ENCODE measurements at regions not wholly inside any gene's neighbourhood (a gene's known extent, or its start where the extent isn't known, plus 50 kb on each side); places are given as distances from the start of the nearest gene placed in this dataset.

DNA sequence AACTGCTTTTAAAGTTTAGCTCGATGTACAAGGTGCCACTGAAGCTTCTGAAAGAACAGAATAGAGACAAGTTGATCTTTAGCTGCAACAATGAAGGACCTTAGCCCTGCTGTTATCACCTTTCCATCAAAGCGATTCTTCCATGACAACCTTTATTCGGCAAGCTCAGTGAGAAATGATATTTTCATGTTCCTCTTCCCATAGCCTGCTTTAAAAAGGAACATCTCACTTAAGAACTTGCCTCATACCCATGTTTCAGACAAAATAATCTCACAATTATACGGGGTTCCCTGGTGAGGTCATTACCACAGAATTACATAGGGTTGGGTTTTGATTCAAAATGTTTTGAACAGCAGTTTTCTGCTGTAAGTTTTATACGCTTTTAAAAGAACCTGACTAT is 264.2 kb downstream of the THBS2 start:
- intact Hi-C loops (cut with micrococcal nuclease) (no loop called here), in situ Hi-C loops (cut with MboI; ENCODE audit: low sequenced_read_pairs) (no loop called here), dilution Hi-C loops (cut with HindIII; ENCODE audit: low sequenced_read_pairs, unreplicated experiment) (no loop called here)
- ChIA-PET CTCF (no interaction called here), POLR2A (ENCODE audit: unreplicated experiment) (no interaction called here)
- H3K4me2 ChIP-seq (ENCODE audit: low read depth, low read length), result no peak overlapping the region
- DNase-seq (no peak), ATAC-seq (ENCODE audit: low read depth) (no peak)
- no peaks in the 10 kb centered on the region for H3K9me3 ChIP-seq (ENCODE audit: control insufficient read depth, insufficient read depth, low read length)
- no peak overlapping the region for H2BK120ac ChIP-seq (ENCODE audit: low read depth, low read length)
- no peak overlapping the region for H2BK20ac ChIP-seq (ENCODE audit: low read depth, low read length)
- no peak overlapping the region for H2BK5ac ChIP-seq (ENCODE audit: low read depth, low read length, poor library complexity, severe bottlenecking)
- H3K23ac ChIP-seq (ENCODE audit: low read depth, low read length), result no peak overlapping the region
- no peaks in the 10 kb centered on the region for H3K79me1 ChIP-seq (ENCODE audit: low read depth in 1 of 2, low read length in 2 of 2)
- no peaks in the 10 kb centered on the region for H4K20me1 ChIP-seq (ENCODE audit: insufficient read depth, low read length)
- no peaks in the 10 kb centered on the region for H3K4me1 ChIP-seq (ENCODE audit: control insufficient read depth, insufficient read depth, low read length)
- no peak overlapping the region for H3K9ac ChIP-seq (ENCODE audit: low read depth, low read length)
- no peak overlapping the region for H3K4ac ChIP-seq (ENCODE audit: low read depth, low read length)
- BruUV-seq (replicated peaks), result no TSS peak
- no peak overlapping the region for H2AK9ac ChIP-seq (replicated peaks; ENCODE audit: low read depth, low read length, poor library complexity)
- no peak overlapping the region for H2BK15ac ChIP-seq (ENCODE audit: low read depth, low read length)
- H3K4me3 ChIP-seq (ENCODE audit: insufficient read depth, low read depth, low read length), result no peak overlapping the region
- no peaks in the 10 kb centered on the region for H3K36me3 ChIP-seq (ENCODE audit: control insufficient read depth, insufficient read depth, low read length)
- 21% methylated on average over 2 of the region's 5 CpGs; no CpG with 5 or more reads in 1 of the 2 experiments for WGBS, 2 experiments (ENCODE audit: extremely low coverage in 2 of 2, insufficient read length in 1 of 2)
- no peak overlapping the region for H4K91ac ChIP-seq (ENCODE audit: insufficient read depth, low read depth, low read length)
- no peak overlapping the region for H3K14ac ChIP-seq (replicated peaks; ENCODE audit: low read depth, low read length)
- H3K27me3 ChIP-seq (ENCODE audit: control insufficient read depth, insufficient read depth, low read length), result no peaks in the 10 kb centered on the region
- no peak overlapping the region for H3K27ac ChIP-seq (ENCODE audit: insufficient read depth, low read length)
- H2AK5ac ChIP-seq (ENCODE audit: low read depth, low read length), result no peak overlapping the region
- H3K18ac ChIP-seq (ENCODE audit: low read depth, low read length), result no peak overlapping the region
- TF ChIP-seq RCOR1 (IDR thresholded peaks at IDR 0.05; ENCODE audit: insufficient replicate concordance, low read length) (no peak), BHLHE40 (IDR thresholded peaks at IDR 0.05; ENCODE audit: low read depth, low read length) (no peak), RAD21 (IDR thresholded peaks at IDR 0.05; ENCODE audit: low read length) (no peak), MXI1 (IDR thresholded peaks at IDR 0.05; ENCODE audit: borderline replicate concordance, low read depth, low read length) (no peak), SMC3 (IDR thresholded peaks at IDR 0.05; ENCODE audit: low read depth, low read length) (no peak), POLR2A (IDR thresholded peaks at IDR 0.05; ENCODE audit: low read depth, low read length) (no peak), RFX5 (IDR thresholded peaks at IDR 0.05; ENCODE audit: low read depth, low read length) (no peak), NFE2L2 (IDR thresholded peaks at IDR 0.05; ENCODE audit: low read depth, low read length) (no peak), FOS (IDR thresholded peaks at IDR 0.05; ENCODE audit: low read depth, low read length) (no peak), CHD1 (IDR thresholded peaks at IDR 0.05; ENCODE audit: low read depth, low read length) (no peak), MAZ (IDR thresholded peaks at IDR 0.05; ENCODE audit: borderline replicate concordance, low read depth, low read length) (no peak), CEBPB (IDR thresholded peaks at IDR 0.05; ENCODE audit: low read depth, low read length) (no peak), MAFK (IDR thresholded peaks at IDR 0.05; ENCODE audit: low read depth, low read length) (no peak)
- TF ChIP-seq, protein P1, sequence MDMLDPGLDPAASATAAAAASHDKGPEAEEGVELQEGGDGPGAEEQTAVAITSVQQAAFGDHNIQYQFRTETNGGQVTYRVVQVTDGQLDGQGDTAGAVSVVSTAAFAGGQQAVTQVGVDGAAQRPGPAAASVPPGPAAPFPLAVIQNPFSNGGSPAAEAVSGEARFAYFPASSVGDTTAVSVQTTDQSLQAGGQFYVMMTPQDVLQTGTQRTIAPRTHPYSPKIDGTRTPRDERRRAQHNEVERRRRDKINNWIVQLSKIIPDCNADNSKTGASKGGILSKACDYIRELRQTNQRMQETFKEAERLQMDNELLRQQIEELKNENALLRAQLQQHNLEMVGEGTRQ (IDR thresholded peaks at IDR 0.05; ENCODE audit: low read depth, low read length), result no peak
- TF ChIP-seq, protein P2, sequence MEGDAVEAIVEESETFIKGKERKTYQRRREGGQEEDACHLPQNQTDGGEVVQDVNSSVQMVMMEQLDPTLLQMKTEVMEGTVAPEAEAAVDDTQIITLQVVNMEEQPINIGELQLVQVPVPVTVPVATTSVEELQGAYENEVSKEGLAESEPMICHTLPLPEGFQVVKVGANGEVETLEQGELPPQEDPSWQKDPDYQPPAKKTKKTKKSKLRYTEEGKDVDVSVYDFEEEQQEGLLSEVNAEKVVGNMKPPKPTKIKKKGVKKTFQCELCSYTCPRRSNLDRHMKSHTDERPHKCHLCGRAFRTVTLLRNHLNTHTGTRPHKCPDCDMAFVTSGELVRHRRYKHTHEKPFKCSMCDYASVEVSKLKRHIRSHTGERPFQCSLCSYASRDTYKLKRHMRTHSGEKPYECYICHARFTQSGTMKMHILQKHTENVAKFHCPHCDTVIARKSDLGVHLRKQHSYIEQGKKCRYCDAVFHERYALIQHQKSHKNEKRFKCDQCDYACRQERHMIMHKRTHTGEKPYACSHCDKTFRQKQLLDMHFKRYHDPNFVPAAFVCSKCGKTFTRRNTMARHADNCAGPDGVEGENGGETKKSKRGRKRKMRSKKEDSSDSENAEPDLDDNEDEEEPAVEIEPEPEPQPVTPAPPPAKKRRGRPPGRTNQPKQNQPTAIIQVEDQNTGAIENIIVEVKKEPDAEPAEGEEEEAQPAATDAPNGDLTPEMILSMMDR (conservative IDR thresholded peaks at IDR 0.05; ENCODE audit: low read depth, low read length), result no peak
- TF ChIP-seq, protein P3, sequence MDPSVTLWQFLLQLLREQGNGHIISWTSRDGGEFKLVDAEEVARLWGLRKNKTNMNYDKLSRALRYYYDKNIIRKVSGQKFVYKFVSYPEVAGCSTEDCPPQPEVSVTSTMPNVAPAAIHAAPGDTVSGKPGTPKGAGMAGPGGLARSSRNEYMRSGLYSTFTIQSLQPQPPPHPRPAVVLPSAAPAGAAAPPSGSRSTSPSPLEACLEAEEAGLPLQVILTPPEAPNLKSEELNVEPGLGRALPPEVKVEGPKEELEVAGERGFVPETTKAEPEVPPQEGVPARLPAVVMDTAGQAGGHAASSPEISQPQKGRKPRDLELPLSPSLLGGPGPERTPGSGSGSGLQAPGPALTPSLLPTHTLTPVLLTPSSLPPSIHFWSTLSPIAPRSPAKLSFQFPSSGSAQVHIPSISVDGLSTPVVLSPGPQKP (IDR thresholded peaks at IDR 0.05; ENCODE audit: borderline replicate concordance, low read depth, low read length), result no peak
- H3K56ac ChIP-seq (ENCODE audit: extremely low read depth, insufficient read depth, low read length), result no peak overlapping the region
- H4K5ac ChIP-seq (ENCODE audit: low read depth, low read length), result no peak overlapping the region
- no peaks in the 10 kb centered on the region for H3K9me1 ChIP-seq (ENCODE audit: insufficient read depth, low read length)
- no peak overlapping the region for H4K8ac ChIP-seq (ENCODE audit: low read depth in 2 of 2, low read length in 2 of 2)
- H2AFZ ChIP-seq (replicated peaks; ENCODE audit: low read length, poor library complexity), result no peak overlapping the region
